Hippocampal formation (tissue), 2 donors: ENCODE measurements at regions not wholly inside any gene's neighbourhood (a gene's known extent, or its start where the extent isn't known, plus 50 kb on each side); places are given as distances from the start of the nearest gene placed in this dataset.
A peak's percentile ranks its signal among the peaks of the same experiment; 100 is the strongest.

Experiments used
- DNase-seq, 2 donors: peaks; one replicate each; lab custom pipeline; 2025; lab: John Stamatoyannopoulos, UW

- no peak for DNase-seq
Observed at GRCh38 chr14:22337938-22338337, 251.1 kb downstream of the DAD1 start.

DNA sequence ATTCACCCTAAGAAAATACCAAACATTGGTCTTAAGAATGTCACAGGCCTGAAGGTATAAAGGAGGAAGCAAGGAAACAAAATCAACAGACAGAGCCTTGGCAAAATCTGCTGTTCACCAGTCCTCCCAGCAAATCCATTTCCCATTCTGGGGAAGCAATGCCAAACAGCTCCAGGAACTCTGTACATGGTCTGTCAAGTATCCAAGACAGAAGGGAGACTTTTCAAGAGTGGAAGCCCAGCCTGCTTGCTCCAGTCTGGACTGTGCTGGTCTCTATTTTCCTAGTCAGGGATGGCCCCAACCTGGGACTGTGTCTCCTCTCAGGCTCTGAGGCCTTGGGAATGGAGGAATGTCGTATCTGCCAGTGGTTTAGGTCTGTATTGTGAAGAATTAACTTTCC lies 251.5 kb downstream of the DAD1 start:
- DNase-seq = no peak

GRCh38 chr14:22336031-22336430 lies 253.0 kb downstream of the DAD1 start:
- no peak for DNase-seq

DNA sequence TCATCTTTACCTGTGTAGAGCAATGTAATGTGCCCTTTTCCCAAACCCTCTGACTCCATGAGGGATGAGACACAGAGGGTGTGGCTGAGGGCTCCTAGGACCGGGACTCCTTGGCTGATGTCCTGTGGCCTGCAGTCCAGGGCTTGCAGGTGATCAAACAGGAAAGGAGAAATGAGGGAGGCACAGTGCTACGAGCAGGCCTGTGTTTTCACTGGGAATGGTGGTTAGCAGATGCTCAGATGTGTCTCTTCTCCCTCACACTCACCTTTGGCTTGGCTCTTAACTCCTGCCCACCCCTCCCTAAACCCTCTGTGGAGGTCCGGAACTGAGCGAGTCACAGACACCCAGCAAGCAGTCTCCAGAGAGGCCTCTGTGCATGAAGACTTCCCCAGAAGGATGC lies 254.4 kb downstream of the DAD1 start:
- no peak for DNase-seq

DNA sequence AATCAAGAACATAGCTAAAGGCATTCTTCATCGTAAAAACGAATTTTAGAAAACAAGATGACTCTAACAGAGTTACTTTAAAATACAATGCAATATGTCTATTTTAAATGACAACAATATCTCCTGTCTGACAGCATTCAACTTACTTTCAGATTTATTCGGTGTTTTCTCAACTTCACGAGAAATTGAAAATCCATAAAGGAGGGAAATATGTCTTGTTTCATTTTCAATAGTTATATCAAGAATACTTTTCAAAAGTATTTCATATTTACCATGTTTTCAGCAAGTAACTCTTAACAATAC lies 254.8 kb downstream of the DAD1 start:
- DNase-seq = no peak

DNA sequence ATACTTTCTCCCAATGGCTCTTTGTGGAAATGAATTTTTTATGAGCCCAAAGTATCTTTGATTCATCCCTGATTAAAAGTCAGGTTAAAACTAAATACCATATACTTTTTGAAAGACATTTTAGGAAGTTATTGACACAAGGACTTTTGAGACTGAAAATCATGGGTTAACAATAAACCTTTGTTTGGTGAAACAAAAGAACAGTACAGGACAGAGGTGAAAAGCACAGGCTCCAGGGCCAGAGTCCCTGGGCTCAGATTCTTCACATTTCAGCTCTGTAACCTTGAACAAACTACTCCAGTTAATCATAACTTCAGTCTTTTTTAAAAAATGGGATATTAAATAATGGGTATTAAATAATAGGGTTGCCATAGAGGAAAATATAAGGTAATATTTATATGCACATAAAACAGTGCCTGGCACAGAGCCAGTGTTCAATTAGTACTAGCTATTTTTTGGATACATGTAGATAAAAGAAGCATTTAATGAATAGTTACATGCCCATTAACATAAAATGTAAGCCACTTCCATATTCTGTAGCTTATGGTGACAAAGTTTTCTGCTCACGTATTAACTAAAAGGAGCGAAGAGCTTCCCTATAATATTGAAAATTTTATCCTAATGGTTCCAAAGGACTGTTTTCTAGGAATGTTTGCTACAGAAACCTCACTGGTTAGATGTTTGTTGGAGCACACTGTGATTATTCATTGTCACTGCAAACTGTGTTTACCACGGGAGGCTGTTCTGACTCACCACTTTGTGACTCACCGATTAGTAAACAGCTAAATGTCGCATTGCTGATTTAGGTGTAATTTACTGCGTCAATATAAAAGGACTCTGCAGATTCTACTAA lies 255.4 kb downstream of the DAD1 start:
- peak in 1 of 2 donors; percentile 47 for DNase-seq

- no peak for DNase-seq
Observed at GRCh38 chr14:22332686-22333421, 256.2 kb downstream of the DAD1 start.

DNA sequence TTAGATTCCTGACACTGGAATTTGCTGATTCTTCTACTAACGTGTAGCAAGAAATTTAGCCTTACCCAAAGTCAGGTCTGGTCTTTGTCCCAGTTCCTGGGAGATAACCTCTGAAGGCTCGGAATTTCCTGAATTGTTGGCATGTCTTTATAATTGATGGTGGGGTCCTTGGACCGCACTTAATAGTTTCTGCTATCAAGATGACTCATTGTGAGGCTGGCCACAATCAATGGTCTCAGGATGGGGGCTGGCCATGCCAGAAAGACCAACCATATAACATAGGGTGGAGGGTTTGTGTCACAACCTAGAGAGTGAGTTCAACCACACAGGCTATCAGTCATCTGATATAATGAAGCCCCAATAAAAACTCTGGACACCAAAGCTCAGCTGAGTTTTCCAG lies 259.7 kb downstream of the DAD1 start:
- DNase-seq = no peak

DNA sequence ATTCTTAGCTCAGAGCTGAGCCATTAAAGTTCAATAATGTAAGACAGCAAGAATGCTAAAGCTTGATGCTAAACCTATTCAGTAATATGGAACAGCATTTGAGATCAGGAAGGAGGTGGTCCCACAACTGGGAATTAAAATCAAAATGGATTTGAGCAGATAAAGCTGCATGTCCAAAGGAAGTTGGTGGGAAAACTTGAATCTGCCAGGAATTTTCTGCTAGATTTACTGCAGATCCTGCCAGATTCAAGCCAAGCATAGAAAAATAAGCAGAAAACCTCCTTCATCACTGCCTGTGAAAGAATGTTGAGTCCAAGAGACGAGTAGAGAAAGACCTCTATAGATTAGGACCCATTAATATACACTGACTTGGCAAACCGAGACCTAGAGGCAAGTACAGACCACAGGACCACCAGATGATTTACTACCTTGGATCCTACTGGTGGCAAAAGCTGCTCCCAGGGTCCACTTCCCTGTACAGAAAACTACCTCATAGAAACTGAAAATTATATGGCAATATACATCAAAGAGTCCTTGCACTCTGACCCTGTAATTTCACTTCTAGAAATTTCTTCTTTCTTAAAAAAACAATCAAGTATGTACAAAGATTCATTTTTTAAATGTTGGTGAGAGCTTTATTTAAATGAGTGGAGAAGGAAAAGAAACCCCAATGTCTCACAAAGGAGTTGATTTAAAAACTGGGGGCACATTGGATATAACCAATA lies 263.2 kb downstream of the DAD1 start:
- DNase-seq = no peak

DNA sequence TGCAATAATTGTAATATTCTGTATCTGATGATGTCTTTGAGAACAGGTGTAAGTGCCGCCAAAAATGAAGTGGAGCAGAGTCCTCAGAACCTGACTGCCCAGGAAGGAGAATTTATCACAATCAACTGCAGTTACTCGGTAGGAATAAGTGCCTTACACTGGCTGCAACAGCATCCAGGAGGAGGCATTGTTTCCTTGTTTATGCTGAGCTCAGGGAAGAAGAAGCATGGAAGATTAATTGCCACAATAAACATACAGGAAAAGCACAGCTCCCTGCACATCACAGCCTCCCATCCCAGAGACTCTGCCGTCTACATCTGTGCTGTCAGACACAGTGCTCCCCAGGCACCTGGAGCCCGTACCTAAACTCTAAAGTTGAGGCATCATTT lies 268.7 kb downstream of the DAD1 start:
- no peak for DNase-seq

DNA sequence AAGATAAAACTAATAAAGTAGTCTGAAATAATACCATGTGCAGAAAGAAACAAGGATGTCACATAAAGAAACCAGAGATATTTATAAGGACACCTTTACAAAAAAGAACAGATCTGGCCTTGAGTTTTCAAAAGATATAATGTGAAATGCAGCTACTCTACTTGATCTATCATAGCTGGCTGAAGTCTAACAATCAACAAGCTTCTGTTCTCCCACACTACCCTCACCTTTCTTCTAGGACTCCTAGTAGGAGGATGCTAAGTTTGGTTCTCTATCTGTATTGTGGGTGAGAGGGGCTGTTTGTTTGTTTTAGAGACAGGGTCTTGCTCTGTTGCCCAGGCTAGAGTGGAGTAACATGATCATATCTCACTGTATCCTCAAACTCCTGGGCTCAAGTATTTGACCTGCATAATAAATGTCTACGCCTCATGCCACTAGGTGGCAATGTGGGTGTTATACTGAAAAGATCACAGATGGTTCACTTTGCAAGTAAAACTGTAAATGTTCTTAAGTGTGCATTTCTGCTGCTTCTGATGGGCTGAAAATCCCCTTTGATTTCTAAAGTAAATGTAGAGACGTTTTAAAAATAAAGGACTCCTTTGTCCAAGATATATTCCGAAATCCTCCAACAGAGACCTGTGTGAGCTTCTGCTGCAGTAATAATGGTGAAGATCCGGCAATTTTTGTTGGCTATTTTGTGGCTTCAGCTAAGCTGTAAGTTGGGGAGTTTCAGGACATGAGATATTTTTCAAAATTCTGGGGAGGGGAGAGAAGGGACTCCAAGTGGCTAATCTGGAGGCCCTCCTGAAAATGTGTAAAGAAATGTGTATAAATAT lies 269.3 kb downstream of the DAD1 start:
- peak; percentile 51 to 69 for DNase-seq

GRCh38 chr14:22318951-22319350 lies 270.1 kb downstream of the DAD1 start:
- no peak for DNase-seq

GRCh38 chr14:22316473-22316872 lies 272.6 kb downstream of the DAD1 start:
- no peak for DNase-seq

GRCh38 chr14:22315336-22315735 lies 273.7 kb downstream of the DAD1 start:
- DNase-seq = no peak

GRCh38 chr14:22314183-22314820 lies 274.7 kb downstream of the DAD1 start:
- peak in 1 of 2 donors; percentile 70 for DNase-seq

DNA sequence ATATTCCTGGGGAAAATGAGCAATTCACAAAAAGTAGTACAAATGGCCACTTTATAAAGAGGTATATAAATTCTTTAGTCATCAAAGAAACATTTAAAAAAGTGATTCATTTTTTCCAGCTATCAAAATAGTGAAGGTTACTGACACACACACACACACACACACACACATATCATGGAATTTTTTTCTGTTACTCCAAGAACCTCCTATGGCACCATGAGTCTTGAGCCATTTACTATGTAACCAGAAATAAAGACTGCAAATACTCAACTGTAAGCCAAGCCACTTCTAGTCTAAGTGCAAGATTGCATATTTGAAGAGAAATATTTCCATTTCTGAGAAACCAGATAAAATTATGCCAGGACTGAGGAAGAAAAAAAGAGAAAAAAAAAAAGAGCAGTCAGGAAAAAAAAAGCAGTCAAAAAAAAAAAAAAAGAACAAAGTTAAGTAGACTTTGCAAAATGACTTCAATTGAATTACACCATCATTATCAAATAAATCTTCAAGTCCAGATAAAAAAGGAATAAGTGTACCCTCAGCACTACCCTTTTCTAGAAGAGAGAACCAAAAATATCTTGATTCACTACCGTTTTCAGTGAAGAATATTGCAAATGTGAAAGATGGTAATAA lies 275.7 kb downstream of the DAD1 start:
- no peak for DNase-seq

GRCh38 chr14:22311636-22312035 lies 277.4 kb downstream of the DAD1 start:
- no peak for DNase-seq

DNA sequence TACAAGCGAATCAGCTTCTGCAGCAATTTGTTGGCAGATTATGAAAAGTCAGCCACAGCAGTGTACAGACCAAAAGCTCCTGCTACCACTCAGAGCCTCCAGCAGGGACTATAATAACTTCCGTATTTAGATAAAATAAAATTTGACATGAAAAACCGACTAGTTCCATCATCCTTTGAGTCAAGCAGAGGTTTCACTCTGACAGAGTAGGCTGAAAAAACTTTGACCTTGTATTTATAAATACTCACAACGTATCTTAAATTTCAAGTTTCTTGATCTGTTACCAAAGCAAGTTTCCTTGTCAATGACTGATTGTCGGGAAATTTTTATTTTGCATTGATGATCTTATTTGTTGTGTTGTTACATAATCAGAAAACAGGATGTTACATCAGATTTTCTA lies 283.4 kb downstream of the DAD1 start:
- DNase-seq = no peak

DNA sequence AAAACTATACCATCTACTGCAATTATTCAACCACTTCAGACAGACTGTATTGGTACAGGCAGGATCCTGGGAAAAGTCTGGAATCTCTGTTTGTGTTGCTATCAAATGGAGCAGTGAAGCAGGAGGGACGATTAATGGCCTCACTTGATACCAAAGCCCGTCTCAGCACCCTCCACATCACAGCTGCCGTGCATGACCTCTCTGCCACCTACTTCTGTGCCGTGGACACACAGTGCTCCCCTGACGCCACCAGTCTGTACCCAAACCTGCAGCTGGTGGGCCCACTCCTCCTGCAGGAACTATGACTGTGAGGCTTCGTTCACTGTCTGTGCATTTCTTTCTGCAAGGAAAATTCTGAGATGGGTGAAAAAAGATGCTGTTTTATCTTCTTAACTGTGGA lies 284.7 kb downstream of the DAD1 start:
- DNase-seq = no peak

GRCh38 chr14:22303589-22304195 lies 285.3 kb downstream of the DAD1 start:
- peak in 1 of 2 donors; percentile 3 for DNase-seq

GRCh38 chr14:22300646-22301045 lies 288.4 kb downstream of the DAD1 start:
- no peak for DNase-seq
